ENCODE measurements at regions not wholly inside any gene's neighbourhood (a gene's known extent, or its start where the extent isn't known, plus 50 kb on each side); places are given as distances from the start of the nearest gene placed in this dataset.

DNA sequence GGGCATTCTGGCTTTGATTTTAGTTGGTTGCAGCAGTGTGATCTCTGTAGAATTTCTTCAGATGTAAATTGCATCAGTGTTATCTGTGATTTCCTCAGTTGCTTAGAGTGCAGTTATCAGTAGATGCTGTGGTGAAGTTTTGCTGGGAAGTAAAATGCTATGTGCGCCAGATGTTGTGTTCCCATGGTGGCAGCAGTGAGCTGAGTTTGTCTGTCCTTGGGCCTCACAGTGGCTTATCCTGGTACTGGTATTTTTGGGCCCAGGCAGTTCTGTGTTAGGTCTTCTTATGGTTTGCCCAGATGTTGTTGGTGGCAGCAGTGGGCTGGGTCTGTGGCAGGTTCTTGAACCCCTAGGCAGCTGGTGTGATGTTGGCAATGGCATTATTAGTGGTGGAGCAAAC, 1242.1 kb downstream of the PLA2G4A start (continued):
- TF ChIP-seq, protein P1, sequence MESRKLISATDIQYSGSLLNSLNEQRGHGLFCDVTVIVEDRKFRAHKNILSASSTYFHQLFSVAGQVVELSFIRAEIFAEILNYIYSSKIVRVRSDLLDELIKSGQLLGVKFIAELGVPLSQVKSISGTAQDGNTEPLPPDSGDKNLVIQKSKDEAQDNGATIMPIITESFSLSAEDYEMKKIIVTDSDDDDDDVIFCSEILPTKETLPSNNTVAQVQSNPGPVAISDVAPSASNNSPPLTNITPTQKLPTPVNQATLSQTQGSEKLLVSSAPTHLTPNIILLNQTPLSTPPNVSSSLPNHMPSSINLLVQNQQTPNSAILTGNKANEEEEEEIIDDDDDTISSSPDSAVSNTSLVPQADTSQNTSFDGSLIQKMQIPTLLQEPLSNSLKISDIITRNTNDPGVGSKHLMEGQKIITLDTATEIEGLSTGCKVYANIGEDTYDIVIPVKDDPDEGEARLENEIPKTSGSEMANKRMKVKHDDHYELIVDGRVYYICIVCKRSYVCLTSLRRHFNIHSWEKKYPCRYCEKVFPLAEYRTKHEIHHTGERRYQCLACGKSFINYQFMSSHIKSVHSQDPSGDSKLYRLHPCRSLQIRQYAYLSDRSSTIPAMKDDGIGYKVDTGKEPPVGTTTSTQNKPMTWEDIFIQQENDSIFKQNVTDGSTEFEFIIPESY (IDR thresholded peaks at IDR 0.05) = no peak
- TF ChIP-seq, protein P2, sequence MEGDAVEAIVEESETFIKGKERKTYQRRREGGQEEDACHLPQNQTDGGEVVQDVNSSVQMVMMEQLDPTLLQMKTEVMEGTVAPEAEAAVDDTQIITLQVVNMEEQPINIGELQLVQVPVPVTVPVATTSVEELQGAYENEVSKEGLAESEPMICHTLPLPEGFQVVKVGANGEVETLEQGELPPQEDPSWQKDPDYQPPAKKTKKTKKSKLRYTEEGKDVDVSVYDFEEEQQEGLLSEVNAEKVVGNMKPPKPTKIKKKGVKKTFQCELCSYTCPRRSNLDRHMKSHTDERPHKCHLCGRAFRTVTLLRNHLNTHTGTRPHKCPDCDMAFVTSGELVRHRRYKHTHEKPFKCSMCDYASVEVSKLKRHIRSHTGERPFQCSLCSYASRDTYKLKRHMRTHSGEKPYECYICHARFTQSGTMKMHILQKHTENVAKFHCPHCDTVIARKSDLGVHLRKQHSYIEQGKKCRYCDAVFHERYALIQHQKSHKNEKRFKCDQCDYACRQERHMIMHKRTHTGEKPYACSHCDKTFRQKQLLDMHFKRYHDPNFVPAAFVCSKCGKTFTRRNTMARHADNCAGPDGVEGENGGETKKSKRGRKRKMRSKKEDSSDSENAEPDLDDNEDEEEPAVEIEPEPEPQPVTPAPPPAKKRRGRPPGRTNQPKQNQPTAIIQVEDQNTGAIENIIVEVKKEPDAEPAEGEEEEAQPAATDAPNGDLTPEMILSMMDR (IDR thresholded peaks at IDR 0.05; ENCODE audit: low read depth, low read length, missing input control) = no peak

DNA sequence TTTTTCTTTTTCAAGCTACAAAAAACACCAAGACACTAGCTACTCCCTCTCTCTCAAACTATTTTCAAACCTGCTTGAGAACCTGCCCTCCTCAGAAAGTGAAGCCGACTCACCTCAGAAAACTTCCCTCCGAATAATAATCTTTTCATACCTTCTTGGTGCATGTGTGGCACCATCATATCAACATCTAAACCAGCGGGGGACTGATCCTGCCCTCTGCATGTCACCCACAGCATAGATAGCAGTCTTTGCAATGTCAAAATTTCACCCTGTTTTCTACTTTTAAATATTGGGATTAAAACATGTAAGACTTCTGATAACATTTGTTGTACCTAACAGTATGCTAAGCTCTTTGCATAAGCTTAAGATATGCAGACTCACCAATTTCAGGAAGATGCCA, 1260.3 kb downstream of the PLA2G4A start:
- Histone ChIP-seq H3K27me3 (ENCODE audit: control insufficient read depth in 4 of 4, insufficient read depth in 4 of 4, low read length in 3 of 4) (no peaks in the 10 kb centered on the region), H3K27ac (ENCODE audit: low read depth in 1 of 2, low read length in 2 of 2) (no peak overlapping the region), H3K9me3 (ENCODE audit: control insufficient read depth in 4 of 4, low read length in 3 of 4) (no peaks in the 10 kb centered on the region), H3K4me3 (ENCODE audit: low read depth in 1 of 3, low read length in 3 of 3) (no peak overlapping the region), H3K9ac (ENCODE audit: low read depth in 1 of 2, low read length in 2 of 2) (no peak overlapping the region), H3K36me3 (ENCODE audit: control insufficient read depth in 4 of 4, insufficient read depth in 3 of 4, low read depth in 1 of 4, low read length in 3 of 4) (no peaks in the 10 kb centered on the region), H3K4me1 (ENCODE audit: control insufficient read depth in 4 of 4, insufficient read depth in 4 of 4, low read length in 3 of 4) (no peaks in the 10 kb centered on the region)
- TF ChIP-seq GABPA (IDR thresholded peaks at IDR 0.05 in 1 of 2, conservative IDR thresholded peaks at IDR 0.05 in 1 of 2) (no peak), HNF4A (conservative IDR thresholded peaks at IDR 0.05) (no peak), RXRA (IDR thresholded peaks at IDR 0.05) (no peak), FOXA2 (IDR thresholded peaks at IDR 0.05) (no peak), RAD21 (IDR thresholded peaks at IDR 0.05) (no peak), EGR1 (IDR thresholded peaks at IDR 0.05; ENCODE audit: low read depth in 2 of 2) (no peak), JUND (IDR thresholded peaks at IDR 0.05) (no peak), SP1 (IDR thresholded peaks at IDR 0.05) (no peak)
- TF ChIP-seq, protein P3, sequence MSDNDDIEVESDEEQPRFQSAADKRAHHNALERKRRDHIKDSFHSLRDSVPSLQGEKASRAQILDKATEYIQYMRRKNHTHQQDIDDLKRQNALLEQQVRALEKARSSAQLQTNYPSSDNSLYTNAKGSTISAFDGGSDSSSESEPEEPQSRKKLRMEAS (IDR thresholded peaks at IDR 0.05) = no peak
- TF ChIP-seq, protein P4, sequence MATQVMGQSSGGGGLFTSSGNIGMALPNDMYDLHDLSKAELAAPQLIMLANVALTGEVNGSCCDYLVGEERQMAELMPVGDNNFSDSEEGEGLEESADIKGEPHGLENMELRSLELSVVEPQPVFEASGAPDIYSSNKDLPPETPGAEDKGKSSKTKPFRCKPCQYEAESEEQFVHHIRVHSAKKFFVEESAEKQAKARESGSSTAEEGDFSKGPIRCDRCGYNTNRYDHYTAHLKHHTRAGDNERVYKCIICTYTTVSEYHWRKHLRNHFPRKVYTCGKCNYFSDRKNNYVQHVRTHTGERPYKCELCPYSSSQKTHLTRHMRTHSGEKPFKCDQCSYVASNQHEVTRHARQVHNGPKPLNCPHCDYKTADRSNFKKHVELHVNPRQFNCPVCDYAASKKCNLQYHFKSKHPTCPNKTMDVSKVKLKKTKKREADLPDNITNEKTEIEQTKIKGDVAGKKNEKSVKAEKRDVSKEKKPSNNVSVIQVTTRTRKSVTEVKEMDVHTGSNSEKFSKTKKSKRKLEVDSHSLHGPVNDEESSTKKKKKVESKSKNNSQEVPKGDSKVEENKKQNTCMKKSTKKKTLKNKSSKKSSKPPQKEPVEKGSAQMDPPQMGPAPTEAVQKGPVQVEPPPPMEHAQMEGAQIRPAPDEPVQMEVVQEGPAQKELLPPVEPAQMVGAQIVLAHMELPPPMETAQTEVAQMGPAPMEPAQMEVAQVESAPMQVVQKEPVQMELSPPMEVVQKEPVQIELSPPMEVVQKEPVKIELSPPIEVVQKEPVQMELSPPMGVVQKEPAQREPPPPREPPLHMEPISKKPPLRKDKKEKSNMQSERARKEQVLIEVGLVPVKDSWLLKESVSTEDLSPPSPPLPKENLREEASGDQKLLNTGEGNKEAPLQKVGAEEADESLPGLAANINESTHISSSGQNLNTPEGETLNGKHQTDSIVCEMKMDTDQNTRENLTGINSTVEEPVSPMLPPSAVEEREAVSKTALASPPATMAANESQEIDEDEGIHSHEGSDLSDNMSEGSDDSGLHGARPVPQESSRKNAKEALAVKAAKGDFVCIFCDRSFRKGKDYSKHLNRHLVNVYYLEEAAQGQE (IDR thresholded peaks at IDR 0.05) = no peak
- TF ChIP-seq, protein P1 (IDR thresholded peaks at IDR 0.05) = no peak
- 37% methylated on average over 3 of the region's 3 CpGs for WGBS
- DNase-seq (ENCODE audit: low spot score) = no peak

Data from liver (tissue), 8 donors.